Breast epithelium (tissue), 4 donors: ENCODE measurements at regions not wholly inside any gene's neighbourhood (a gene's known extent, or its start where the extent isn't known, plus 50 kb on each side); places are given as distances from the start of the nearest gene placed in this dataset.

Source experiments
- DNase-seq, 2 donors: peaks; one replicate each; pipeline ENCODE4 v3.0.0-alpha.2; 2019; ENCODE audit warnings: low spot score in 2 of 2
- H3K27ac ChIP-seq, 2 donors: fragments of 200-600 bp; sonication (generic) in 1 of 2; one replicate each; pipeline ENCODE4 v1.5.1; 2016 to 2019; ENCODE audit warnings: mild to moderate bottlenecking in 1 of 2
- H3K27me3 ChIP-seq, 2 donors: fragments of 200-600 bp; sonication (generic) in 1 of 2; one replicate each; pipeline versions ENCODE4 v1.5.1 to v1.6.0; 2017 to 2019; ENCODE audit warnings: control low read depth in 1 of 2, mild to moderate bottlenecking in 1 of 2
- H3K36me3 ChIP-seq: fragments of 200-600 bp; one replicate; pipeline ENCODE4 v1.5.1; 2019
- H3K4me1 ChIP-seq, 2 donors: fragments of 200-600 bp; sonication (generic); one replicate each; pipeline ENCODE4 v1.5.1; 2016 to 2019; ENCODE audit warnings: control low read depth in 1 of 2
- H3K4me3 ChIP-seq, 3 donors: fragments of 200-600 bp; sonication (generic); 1 replicate in 2 of 3; 2 replicates in 1 of 3; pipeline ENCODE4 v1.5.1; 2016 to 2019; ENCODE audit warnings: mild to moderate bottlenecking in 3 of 3, moderate library complexity in 2 of 3
- H3K9me3 ChIP-seq, 2 donors: fragments of 200-600 bp; sonication (generic) in 1 of 2; one replicate each; pipeline ENCODE4 v1.5.1; 2016 to 2019; ENCODE audit warnings: control low read depth in 1 of 2
- POLR2A ChIP-seq: fragments of 450-650 bp; IDR thresholded peaks from one replicate; pipeline ENCODE4 v1.6.1; 2016; ENCODE audit warnings: antibody characterized with exemption, mild to moderate bottlenecking, moderate library complexity
- POLR2AphosphoS5 ChIP-seq, 3 donors: sonication (generic); formaldehyde crosslinking; IDR thresholded peaks; one replicate each; pipeline ENCODE4 v1.6.1; 2017; ENCODE audit warnings: antibody characterized with exemption in 3 of 3
- intact Hi-C: fragments of 100-400 bp; cut with DNase I; formaldehyde crosslinking; loops from one replicate; pipeline ENCODE4 v1.15.1; 2023; ENCODE audit warnings: low total_unique reads
- TF ChIP-seq, protein P1 (sequence below), 3 donors: fragments of 450-650 bp; IDR thresholded peaks; one replicate each; pipeline ENCODE4 v1.5.1; 2016 to 2017; ENCODE audit warnings: antibody characterized with exemption in 3 of 3, mild to moderate bottlenecking in 3 of 3, moderate library complexity in 3 of 3

DNA sequence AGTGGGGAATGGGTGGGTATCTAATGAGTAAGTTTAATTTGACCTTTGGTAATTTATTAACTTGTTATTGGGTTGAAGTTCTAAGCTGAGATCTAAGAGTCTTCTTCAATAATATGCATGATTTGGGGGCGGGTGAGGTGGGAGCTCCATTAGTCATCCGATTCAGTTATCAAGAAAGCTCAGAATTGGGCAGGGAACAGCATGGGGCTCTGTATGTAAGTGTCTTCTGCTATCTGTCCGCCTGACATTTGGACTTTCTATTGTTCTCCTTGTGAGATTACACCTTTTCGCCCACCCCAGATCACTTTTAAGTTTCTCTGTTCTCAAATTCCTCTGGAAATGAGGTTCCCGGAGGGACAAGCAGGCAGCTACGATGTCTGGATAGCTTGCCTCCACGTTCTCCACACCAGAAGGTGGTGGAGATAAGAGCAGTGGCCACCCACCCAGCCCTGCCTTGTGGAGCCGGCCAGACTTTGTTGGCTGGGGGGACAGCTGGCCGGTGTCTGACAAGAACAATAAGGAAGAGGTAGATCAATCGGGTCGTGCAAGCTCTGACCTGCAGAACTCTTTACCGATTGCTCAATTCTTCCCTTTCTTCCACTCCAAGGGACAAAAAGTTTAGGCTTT lies 75.5 kb upstream of the GATA6 start:
- intact Hi-C loops = no loop called here
- H3K27me3 ChIP-seq = no peaks in the 10 kb centered on the region
- no peaks in the 10 kb centered on the region for H3K9me3 ChIP-seq
- no peaks in the 10 kb centered on the region for H3K4me1 ChIP-seq
- H3K36me3 ChIP-seq = no peaks in the 10 kb centered on the region
- TF ChIP-seq POLR2AphosphoS5 (IDR thresholded peaks at IDR 0.05) (no peak), POLR2A (no peak)
- TF ChIP-seq, protein P1, sequence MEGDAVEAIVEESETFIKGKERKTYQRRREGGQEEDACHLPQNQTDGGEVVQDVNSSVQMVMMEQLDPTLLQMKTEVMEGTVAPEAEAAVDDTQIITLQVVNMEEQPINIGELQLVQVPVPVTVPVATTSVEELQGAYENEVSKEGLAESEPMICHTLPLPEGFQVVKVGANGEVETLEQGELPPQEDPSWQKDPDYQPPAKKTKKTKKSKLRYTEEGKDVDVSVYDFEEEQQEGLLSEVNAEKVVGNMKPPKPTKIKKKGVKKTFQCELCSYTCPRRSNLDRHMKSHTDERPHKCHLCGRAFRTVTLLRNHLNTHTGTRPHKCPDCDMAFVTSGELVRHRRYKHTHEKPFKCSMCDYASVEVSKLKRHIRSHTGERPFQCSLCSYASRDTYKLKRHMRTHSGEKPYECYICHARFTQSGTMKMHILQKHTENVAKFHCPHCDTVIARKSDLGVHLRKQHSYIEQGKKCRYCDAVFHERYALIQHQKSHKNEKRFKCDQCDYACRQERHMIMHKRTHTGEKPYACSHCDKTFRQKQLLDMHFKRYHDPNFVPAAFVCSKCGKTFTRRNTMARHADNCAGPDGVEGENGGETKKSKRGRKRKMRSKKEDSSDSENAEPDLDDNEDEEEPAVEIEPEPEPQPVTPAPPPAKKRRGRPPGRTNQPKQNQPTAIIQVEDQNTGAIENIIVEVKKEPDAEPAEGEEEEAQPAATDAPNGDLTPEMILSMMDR (IDR thresholded peaks at IDR 0.05) = no peak
- H3K27ac ChIP-seq = no peak overlapping the region
- no peak for DNase-seq
- no peak overlapping the region for H3K4me3 ChIP-seq

DNA sequence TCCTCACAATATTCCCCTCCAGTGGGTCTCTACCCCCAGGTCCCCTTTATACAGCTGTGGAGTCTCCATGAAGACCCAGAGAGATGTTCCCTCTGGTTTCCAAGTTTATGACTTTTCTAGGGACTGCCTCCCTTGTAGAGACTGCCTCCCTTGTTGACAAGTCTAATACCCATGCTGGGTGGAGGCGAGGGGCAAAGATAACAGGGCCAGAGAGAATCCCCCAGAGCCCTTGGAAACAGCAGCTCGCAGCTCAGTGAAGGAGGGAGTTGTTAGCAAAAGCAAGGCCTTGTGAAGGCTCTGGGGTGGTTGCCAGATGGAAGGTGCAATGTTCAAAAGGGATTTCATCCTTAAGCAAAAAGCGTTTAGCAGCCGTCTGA lies 75.0 kb upstream of the GATA6 start:
- no peaks in the 10 kb centered on the region for H3K36me3 ChIP-seq
- no peak for TF ChIP-seq POLR2A
- TF ChIP-seq, protein P1 (IDR thresholded peaks at IDR 0.05) = no peak
- no peak for TF ChIP-seq POLR2AphosphoS5 (IDR thresholded peaks at IDR 0.05)
- H3K4me1 ChIP-seq = no peaks in the 10 kb centered on the region
- H3K4me3 ChIP-seq = no peak overlapping the region
- H3K27ac ChIP-seq = no peak overlapping the region
- H3K9me3 ChIP-seq = no peaks in the 10 kb centered on the region
- no peaks in the 10 kb centered on the region for H3K27me3 ChIP-seq
- intact Hi-C loops = no loop called here
- DNase-seq = no peak

DNA sequence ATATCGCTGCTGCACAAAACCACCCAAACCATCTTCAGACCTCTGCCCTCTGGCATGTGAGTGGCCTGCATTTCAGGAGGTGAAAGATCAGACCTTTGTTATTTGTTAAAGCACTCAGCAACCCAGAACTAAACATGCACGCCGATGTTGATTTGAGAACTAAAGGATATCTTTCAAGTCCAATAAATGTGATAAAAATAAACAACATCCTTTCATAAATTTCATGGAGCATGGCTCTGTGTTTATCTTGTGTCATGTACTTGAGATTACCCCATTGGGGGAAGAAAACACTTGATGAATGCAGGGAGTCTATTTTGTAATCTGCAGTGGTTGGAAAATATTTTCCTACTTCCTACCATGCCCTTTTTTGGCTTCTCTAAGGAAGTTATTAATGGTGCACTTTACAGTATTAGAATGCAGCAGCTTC lies 70.8 kb upstream of the GATA6 start:
- H3K27ac ChIP-seq = no peak overlapping the region
- H3K9me3 ChIP-seq = no peaks in the 10 kb centered on the region
- no peaks in the 10 kb centered on the region for H3K27me3 ChIP-seq
- no peak overlapping the region for H3K4me3 ChIP-seq
- TF ChIP-seq POLR2A (no peak), POLR2AphosphoS5 (IDR thresholded peaks at IDR 0.05) (no peak)
- TF ChIP-seq, protein P1 (IDR thresholded peaks at IDR 0.05) = no peak
- no peaks in the 10 kb centered on the region for H3K4me1 ChIP-seq
- H3K36me3 ChIP-seq = no peaks in the 10 kb centered on the region
- DNase-seq = no peak
- intact Hi-C loops = no loop called here

- TF ChIP-seq POLR2A (no peak), POLR2AphosphoS5 (IDR thresholded peaks at IDR 0.05) (no peak)
- TF ChIP-seq, protein P1 (IDR thresholded peaks at IDR 0.05) = no peak
- H3K4me3 ChIP-seq = no peak overlapping the region
- H3K36me3 ChIP-seq = no peaks in the 10 kb centered on the region
- intact Hi-C loops = loop anchor here (5.0 kb wide), 1 partner anchor 98 kb away; no protein-coding TSS in a partner anchor
- no peak for DNase-seq
- H3K4me1 ChIP-seq = no peaks in the 10 kb centered on the region
- no peaks in the 10 kb centered on the region for H3K9me3 ChIP-seq
- no peaks in the 10 kb centered on the region for H3K27me3 ChIP-seq
- H3K27ac ChIP-seq = no peak overlapping the region
Measured at GRCh38 chr18:22099925-22100324, 69.5 kb upstream of the GATA6 start.

- no peaks in the 10 kb centered on the region for H3K9me3 ChIP-seq
- intact Hi-C loops = loop anchor here (5.0 kb wide), 1 partner anchor 99 kb away; no protein-coding TSS in a partner anchor
- H3K27ac ChIP-seq = no peak overlapping the region
- H3K4me3 ChIP-seq = no peak overlapping the region
- H3K27me3 ChIP-seq = no peaks in the 10 kb centered on the region
- DNase-seq = no peak
- no peaks in the 10 kb centered on the region for H3K36me3 ChIP-seq
- TF ChIP-seq, protein P1 (IDR thresholded peaks at IDR 0.05) = no peak
- TF ChIP-seq POLR2AphosphoS5 (IDR thresholded peaks at IDR 0.05) (no peak), POLR2A (no peak)
- no peaks in the 10 kb centered on the region for H3K4me1 ChIP-seq
Measured at GRCh38 chr18:22101731-22102130, 67.7 kb upstream of the GATA6 start.
